PC-9 (cell line): ENCODE measurements at regions not wholly inside any gene's neighbourhood (a gene's known extent, or its start where the extent isn't known, plus 50 kb on each side); places are given as distances from the start of the nearest gene placed in this dataset.

Experiments used
- CTCF ChIP-seq: fragments of 200-600 bp; sonication (generic); conservative IDR thresholded peaks from 2 replicates; pipeline ENCODE4 v1.6.1; 2017; ENCODE audit warnings: mixed run types, antibody characterized with exemption, mild to moderate bottlenecking, moderate library complexity
- EZH2 ChIP-seq: fragments of 200-600 bp; sonication (generic); IDR thresholded peaks from 2 replicates; pipeline ENCODE4 v1.8.0; 2017; ENCODE audit warnings: antibody characterized with exemption, low read depth

GRCh38 chr20:56708991-56709390 lies 79.9 kb downstream of the TFAP2C start:
- TF ChIP-seq CTCF: no peak
- no peak for TF ChIP-seq EZH2
